ENCODE measurements at regions not wholly inside any gene's neighbourhood (a gene's known extent, or its start where the extent isn't known, plus 50 kb on each side); places are given as distances from the start of the nearest gene placed in this dataset.

GRCh38 chr21:18518054-18518481, 114.5 kb upstream of the TMPRSS15 start:
- WGBS, 5 donors: 51 to 90% (median 83%) methylated on average over 11 of the region's 11 CpGs
- TF ChIP-seq POLR2A (IDR thresholded peaks at IDR 0.05) (no peak), CTCF (IDR thresholded peaks at IDR 0.05 in 8 of 11, conservative IDR thresholded peaks at IDR 0.05 in 3 of 11) (no peak), POLR2AphosphoS5 (IDR thresholded peaks at IDR 0.05) (no peak)
- Histone ChIP-seq H3K9me3 (no peaks in the 10 kb centered on the region), H3K27me3 (replicated peaks in 1 of 7) (no peaks in the 10 kb centered on the region), H3K4me1 (no peaks in the 10 kb centered on the region), H3K36me3 (no peaks in the 10 kb centered on the region), H3K4me3 (no peak overlapping the region), H3K27ac (no peak overlapping the region)
- DNase-seq: no peak
- intact Hi-C loops (cut with DNase I; ENCODE audit: low total_unique reads): no loop called here

- no peaks in the 10 kb centered on the region for H3K4me1 ChIP-seq
- no peaks in the 10 kb centered on the region for H3K36me3 ChIP-seq
- H3K9me3 ChIP-seq: no peaks in the 10 kb centered on the region
- H3K27ac ChIP-seq: no peak overlapping the region
- no peak for DNase-seq
- no peak for TF ChIP-seq POLR2A (IDR thresholded peaks at IDR 0.05)
- no peak for TF ChIP-seq CTCF (IDR thresholded peaks at IDR 0.05 in 8 of 11, conservative IDR thresholded peaks at IDR 0.05 in 3 of 11)
- TF ChIP-seq POLR2AphosphoS5 (IDR thresholded peaks at IDR 0.05): no peak
- intact Hi-C loops (cut with DNase I; ENCODE audit: low total_unique reads): no loop called here
- no peaks in the 10 kb centered on the region for H3K27me3 ChIP-seq (replicated peaks in 1 of 7)
- 17 to 45% (median 38%) methylated on average over 2 of the region's 2 CpGs for WGBS, 5 donors
- H3K4me3 ChIP-seq: no peak overlapping the region
Measured at GRCh38 chr21:18521204-18521603, 117.6 kb upstream of the TMPRSS15 start.

GRCh38 chr21:18522181-18522972, 118.8 kb upstream of the TMPRSS15 start:
- H3K4me3 ChIP-seq: no peak overlapping the region
- DNase-seq: no peak
- 73 to 88% (median 76%) methylated on average over 7 of the region's 7 CpGs for WGBS, 5 donors
- no peaks in the 10 kb centered on the region for H3K27me3 ChIP-seq (replicated peaks in 1 of 7)
- H3K27ac ChIP-seq: no peak overlapping the region
- H3K4me1 ChIP-seq: no peaks in the 10 kb centered on the region
- intact Hi-C loops (cut with DNase I; ENCODE audit: low total_unique reads): no loop called here
- no peak for TF ChIP-seq POLR2AphosphoS5 (IDR thresholded peaks at IDR 0.05)
- TF ChIP-seq POLR2A (IDR thresholded peaks at IDR 0.05): no peak
- no peak for TF ChIP-seq CTCF (IDR thresholded peaks at IDR 0.05 in 8 of 11, conservative IDR thresholded peaks at IDR 0.05 in 3 of 11)
- no peaks in the 10 kb centered on the region for H3K9me3 ChIP-seq
- no peaks in the 10 kb centered on the region for H3K36me3 ChIP-seq

GRCh38 chr21:18524097-18524880, 120.7 kb upstream of the TMPRSS15 start:
- TF ChIP-seq CTCF (IDR thresholded peaks at IDR 0.05 in 8 of 11, conservative IDR thresholded peaks at IDR 0.05 in 3 of 11) (no peak), POLR2AphosphoS5 (IDR thresholded peaks at IDR 0.05) (no peak), POLR2A (IDR thresholded peaks at IDR 0.05) (no peak)
- Histone ChIP-seq H3K36me3 (no peaks in the 10 kb centered on the region), H3K27me3 (replicated peaks in 1 of 7) (no peaks in the 10 kb centered on the region), H3K9me3 (no peaks in the 10 kb centered on the region), H3K4me1 (no peaks in the 10 kb centered on the region), H3K4me3 (no peak overlapping the region), H3K27ac (no peak overlapping the region)
- DNase-seq: no peak
- intact Hi-C loops (cut with DNase I; ENCODE audit: low total_unique reads): no loop called here
- 58 to 71% (median 63%) methylated on average over 7 of the region's 7 CpGs for WGBS, 5 donors
